DMS79 treated with DMSO at 0.1 percent for 48 hours (cell line): ENCODE measurements at regions not wholly inside any gene's neighbourhood (a gene's known extent, or its start where the extent isn't known, plus 50 kb on each side); places are given as distances from the start of the nearest gene placed in this dataset.

Source experiments
- DNase-seq: peaks from one replicate; lab custom pipeline; 2025; lab: John Stamatoyannopoulos, UW

GRCh38 chr2:220981926-220982325 lies 590.2 kb downstream of the EPHA4 start:
- DNase-seq, result no peak

- no peak for DNase-seq
Observed at GRCh38 chr2:220985561-220985960, 586.5 kb downstream of the EPHA4 start.

- DNase-seq, result no peak
Observed at GRCh38 chr2:220987839-220988238, 584.3 kb downstream of the EPHA4 start.

- no peak for DNase-seq
Observed at GRCh38 chr2:220991972-220992371, 580.1 kb downstream of the EPHA4 start.

GRCh38 chr2:220994846-220995245 lies 577.3 kb downstream of the EPHA4 start:
- no peak for DNase-seq

- DNase-seq, result no peak
Observed at GRCh38 chr2:220995581-220995980, 576.5 kb downstream of the EPHA4 start.

- no peak for DNase-seq
Observed at GRCh38 chr2:220998156-220998555, 573.9 kb downstream of the EPHA4 start.

GRCh38 chr2:220999356-220999755 lies 572.7 kb downstream of the EPHA4 start:
- no peak for DNase-seq

GRCh38 chr2:221001381-221001801 lies 570.7 kb downstream of the EPHA4 start:
- no peak for DNase-seq

GRCh38 chr2:221002101-221002685 lies 569.9 kb downstream of the EPHA4 start:
- DNase-seq, result no peak

- DNase-seq, result no peak
Observed at GRCh38 chr2:221005338-221005737, 566.8 kb downstream of the EPHA4 start.

- no peak for DNase-seq
Observed at GRCh38 chr2:221006084-221006483, 566.0 kb downstream of the EPHA4 start.

GRCh38 chr2:221016551-221016950 lies 555.6 kb downstream of the EPHA4 start:
- no peak for DNase-seq

GRCh38 chr2:221018262-221018661 lies 553.8 kb downstream of the EPHA4 start:
- DNase-seq, result no peak

GRCh38 chr2:221019668-221020067 lies 552.4 kb downstream of the EPHA4 start:
- no peak for DNase-seq

GRCh38 chr2:221022554-221022953 lies 549.5 kb downstream of the EPHA4 start:
- DNase-seq, result no peak

- no peak for DNase-seq
Observed at GRCh38 chr2:221025398-221025797, 546.7 kb downstream of the EPHA4 start.

- no peak for DNase-seq
Observed at GRCh38 chr2:221034026-221034701, 537.9 kb downstream of the EPHA4 start.

GRCh38 chr2:221034973-221035372 lies 537.1 kb downstream of the EPHA4 start:
- no peak for DNase-seq

- DNase-seq, result no peak
Observed at GRCh38 chr2:221042926-221043325, 529.2 kb downstream of the EPHA4 start.

GRCh38 chr2:221044781-221045180 lies 527.3 kb downstream of the EPHA4 start:
- no peak for DNase-seq

GRCh38 chr2:221050020-221050795 lies 521.9 kb downstream of the EPHA4 start:
- DNase-seq, result no peak

- no peak for DNase-seq
Observed at GRCh38 chr2:221051162-221051561, 520.9 kb downstream of the EPHA4 start.
